HL-60 (cell line): ENCODE measurements at regions not wholly inside any gene's neighbourhood (a gene's known extent, or its start where the extent isn't known, plus 50 kb on each side); places are given as distances from the start of the nearest gene placed in this dataset.
"Not testable (repeated sequence)": the region's sequence is repeated elsewhere in the genome, so short reads cannot be mapped to it uniquely, and the experiment has no call there.

Experiments
- DNase-seq, 2 experiments: peaks; one replicate each; pipeline ENCODE4 v3.0.0-alpha.2; 2010 to 2020; ENCODE audit warnings: low read depth in 1 of 2, low spot score in 1 of 2
- H3K27ac ChIP-seq: fragments of 250-450 bp; sonication (Bioruptor Pico); replicated peaks from 2 replicates; pipeline ENCODE4 v1.5.1; 2020; ENCODE audit warnings: mild to moderate bottlenecking, moderate library complexity
- H3K27me3 ChIP-seq: fragments of 250-450 bp; sonication (Bioruptor Pico); 2 replicates; pipeline ENCODE4 v1.5.1; 2021; ENCODE audit warnings: mild to moderate bottlenecking, moderate library complexity; ENCODE audit not compliant: insufficient read depth, poor library complexity, severe bottlenecking
- H3K4me3 ChIP-seq: replicated peaks from 2 replicates; pipeline ENCODE4 v1.5.1; 2011; ENCODE audit warnings: mild to moderate bottlenecking, control low read depth, low read length; ENCODE audit not compliant: insufficient read depth
- GABPA ChIP-seq: IDR thresholded peaks from 2 replicates; pipeline ENCODE4 v1.6.1; 2012; ENCODE audit warnings: low read depth
- POLR2AphosphoS5 ChIP-seq: IDR thresholded peaks from 2 replicates; pipeline ENCODE4 v1.6.1; 2012; ENCODE audit warnings: low read depth
- SPI1 ChIP-seq: IDR thresholded peaks from 2 replicates; pipeline ENCODE4 v1.6.1; 2012; ENCODE audit warnings: low read depth, mild to moderate bottlenecking, borderline replicate concordance
- TF ChIP-seq, protein P1 (sequence below): IDR thresholded peaks from one replicate; pipeline ENCODE4 v1.5.1; 2011; ENCODE audit warnings: low read length, control low read depth, inconsistent platforms; ENCODE audit not compliant: insufficient read depth
- TF ChIP-seq, protein P2 (sequence below): IDR thresholded peaks from 2 replicates; pipeline ENCODE4 v1.6.1; 2012; ENCODE audit warnings: low read depth; ENCODE audit not compliant: insufficient replicate concordance

DNA sequence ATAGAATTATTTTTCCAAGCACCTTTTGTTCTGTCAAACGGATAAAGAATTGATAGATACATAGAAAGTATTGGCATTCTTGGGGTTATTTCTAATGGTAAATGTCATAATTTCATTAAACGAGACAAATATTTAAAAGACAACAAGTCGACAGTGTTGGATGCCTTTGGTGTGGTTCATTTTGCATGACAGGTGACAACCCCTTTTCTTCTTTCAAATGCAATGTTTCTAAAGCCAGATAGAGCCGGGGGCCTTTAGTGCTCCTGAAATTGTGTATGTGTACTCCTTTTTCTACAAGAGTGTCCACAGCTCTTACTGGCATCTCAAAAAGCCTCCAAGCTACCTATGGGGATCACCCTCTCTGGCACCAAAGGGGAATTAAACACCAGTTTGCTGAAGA is 350.8 kb upstream of the ID2 start:
- Histone ChIP-seq H3K27me3 (no peaks in the 10 kb centered on the region), H3K4me3 (no peak overlapping the region), H3K27ac (no peak overlapping the region)
- no peak for DNase-seq
- TF ChIP-seq POLR2AphosphoS5 (no peak), SPI1 (no peak), GABPA (no peak)
- TF ChIP-seq, protein P1, sequence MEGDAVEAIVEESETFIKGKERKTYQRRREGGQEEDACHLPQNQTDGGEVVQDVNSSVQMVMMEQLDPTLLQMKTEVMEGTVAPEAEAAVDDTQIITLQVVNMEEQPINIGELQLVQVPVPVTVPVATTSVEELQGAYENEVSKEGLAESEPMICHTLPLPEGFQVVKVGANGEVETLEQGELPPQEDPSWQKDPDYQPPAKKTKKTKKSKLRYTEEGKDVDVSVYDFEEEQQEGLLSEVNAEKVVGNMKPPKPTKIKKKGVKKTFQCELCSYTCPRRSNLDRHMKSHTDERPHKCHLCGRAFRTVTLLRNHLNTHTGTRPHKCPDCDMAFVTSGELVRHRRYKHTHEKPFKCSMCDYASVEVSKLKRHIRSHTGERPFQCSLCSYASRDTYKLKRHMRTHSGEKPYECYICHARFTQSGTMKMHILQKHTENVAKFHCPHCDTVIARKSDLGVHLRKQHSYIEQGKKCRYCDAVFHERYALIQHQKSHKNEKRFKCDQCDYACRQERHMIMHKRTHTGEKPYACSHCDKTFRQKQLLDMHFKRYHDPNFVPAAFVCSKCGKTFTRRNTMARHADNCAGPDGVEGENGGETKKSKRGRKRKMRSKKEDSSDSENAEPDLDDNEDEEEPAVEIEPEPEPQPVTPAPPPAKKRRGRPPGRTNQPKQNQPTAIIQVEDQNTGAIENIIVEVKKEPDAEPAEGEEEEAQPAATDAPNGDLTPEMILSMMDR: no peak
- TF ChIP-seq, protein P2, sequence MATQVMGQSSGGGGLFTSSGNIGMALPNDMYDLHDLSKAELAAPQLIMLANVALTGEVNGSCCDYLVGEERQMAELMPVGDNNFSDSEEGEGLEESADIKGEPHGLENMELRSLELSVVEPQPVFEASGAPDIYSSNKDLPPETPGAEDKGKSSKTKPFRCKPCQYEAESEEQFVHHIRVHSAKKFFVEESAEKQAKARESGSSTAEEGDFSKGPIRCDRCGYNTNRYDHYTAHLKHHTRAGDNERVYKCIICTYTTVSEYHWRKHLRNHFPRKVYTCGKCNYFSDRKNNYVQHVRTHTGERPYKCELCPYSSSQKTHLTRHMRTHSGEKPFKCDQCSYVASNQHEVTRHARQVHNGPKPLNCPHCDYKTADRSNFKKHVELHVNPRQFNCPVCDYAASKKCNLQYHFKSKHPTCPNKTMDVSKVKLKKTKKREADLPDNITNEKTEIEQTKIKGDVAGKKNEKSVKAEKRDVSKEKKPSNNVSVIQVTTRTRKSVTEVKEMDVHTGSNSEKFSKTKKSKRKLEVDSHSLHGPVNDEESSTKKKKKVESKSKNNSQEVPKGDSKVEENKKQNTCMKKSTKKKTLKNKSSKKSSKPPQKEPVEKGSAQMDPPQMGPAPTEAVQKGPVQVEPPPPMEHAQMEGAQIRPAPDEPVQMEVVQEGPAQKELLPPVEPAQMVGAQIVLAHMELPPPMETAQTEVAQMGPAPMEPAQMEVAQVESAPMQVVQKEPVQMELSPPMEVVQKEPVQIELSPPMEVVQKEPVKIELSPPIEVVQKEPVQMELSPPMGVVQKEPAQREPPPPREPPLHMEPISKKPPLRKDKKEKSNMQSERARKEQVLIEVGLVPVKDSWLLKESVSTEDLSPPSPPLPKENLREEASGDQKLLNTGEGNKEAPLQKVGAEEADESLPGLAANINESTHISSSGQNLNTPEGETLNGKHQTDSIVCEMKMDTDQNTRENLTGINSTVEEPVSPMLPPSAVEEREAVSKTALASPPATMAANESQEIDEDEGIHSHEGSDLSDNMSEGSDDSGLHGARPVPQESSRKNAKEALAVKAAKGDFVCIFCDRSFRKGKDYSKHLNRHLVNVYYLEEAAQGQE: no peak

DNA sequence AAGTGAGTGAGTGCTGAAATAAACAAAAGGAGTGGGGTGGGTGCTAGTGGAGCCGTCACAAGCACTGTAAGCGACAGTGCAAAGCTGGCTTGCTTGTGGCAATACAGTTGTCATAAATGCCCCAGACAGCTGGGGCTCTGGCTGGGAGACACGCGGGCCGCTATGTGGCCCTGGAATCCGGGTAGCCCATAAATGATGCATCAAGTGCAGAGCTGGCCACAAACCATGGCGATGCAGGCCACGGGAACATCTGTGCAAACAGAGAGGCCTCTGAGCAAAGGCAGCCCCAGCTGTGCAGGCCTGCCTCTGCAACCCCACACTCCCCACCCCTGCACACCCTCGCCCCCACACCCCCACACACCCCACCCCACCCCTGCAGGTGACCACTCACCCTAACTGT is 349.2 kb upstream of the ID2 start:
- H3K27me3 ChIP-seq: no peaks in the 10 kb centered on the region
- H3K4me3 ChIP-seq: no peak overlapping the region
- no peak overlapping the region for H3K27ac ChIP-seq
- TF ChIP-seq SPI1 (no peak), GABPA (no peak)
- TF ChIP-seq, protein P2: no peak
- TF ChIP-seq, protein P1: no peak
- DNase-seq: no peak

DNA sequence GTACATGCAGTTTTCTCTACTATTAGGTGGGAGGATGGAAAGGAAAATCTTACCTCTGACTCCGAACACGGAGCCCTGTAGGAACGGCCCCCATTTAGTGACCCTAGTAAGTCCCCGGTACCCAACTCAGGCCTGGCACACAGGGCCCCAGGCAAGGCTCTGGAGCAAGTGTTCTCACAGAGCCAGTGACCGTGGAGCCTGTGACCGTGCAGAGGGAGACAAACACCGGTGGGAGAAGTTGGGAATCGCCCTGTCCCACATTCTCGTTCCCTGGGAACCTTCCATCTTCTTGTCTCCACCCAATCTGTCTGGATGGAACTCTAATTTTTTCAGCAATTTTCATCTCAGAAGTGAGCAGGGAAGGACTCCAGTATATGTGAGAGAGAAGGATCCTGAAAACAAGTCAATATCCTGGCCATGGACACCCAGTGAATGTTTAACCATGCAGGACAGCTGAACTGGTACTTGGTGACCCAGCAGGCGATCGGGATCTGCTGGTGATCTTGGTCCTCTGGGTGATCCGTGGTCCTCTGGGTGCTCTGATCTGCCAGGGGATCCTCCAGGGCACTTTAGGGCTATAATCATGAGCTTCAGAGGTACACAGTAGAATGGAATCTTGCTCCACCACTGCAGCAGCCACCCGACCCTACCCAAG is 348.6 kb upstream of the ID2 start:
- TF ChIP-seq POLR2AphosphoS5 (no peak), GABPA (no peak), SPI1 (no peak)
- TF ChIP-seq, protein P1: no peak
- TF ChIP-seq, protein P2: no peak
- H3K27me3 ChIP-seq: no peaks in the 10 kb centered on the region
- H3K4me3 ChIP-seq: no peak overlapping the region
- H3K27ac ChIP-seq: no peak overlapping the region
- DNase-seq: no peak

DNA sequence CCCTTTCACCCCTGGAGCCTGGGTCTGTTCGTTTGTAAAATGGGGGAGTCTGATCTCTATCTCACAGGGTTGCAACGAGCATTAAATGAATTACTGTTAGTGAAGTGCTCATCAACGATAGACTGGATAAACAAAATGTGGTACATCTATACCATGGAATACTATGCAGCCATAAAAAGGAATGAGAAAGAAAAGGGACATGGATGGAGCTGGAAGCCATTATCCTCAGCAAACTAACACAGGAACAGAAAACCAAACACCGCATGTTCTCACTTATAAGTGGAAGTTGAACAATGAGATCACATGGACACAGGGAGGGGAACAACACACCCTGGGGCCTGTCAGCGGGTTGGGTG is 348.0 kb upstream of the ID2 start:
- not testable (repeated sequence) for DNase-seq, H3K27ac ChIP-seq, H3K27me3 ChIP-seq, H3K4me3 ChIP-seq
